ENCODE measurements at regions not wholly inside any gene's neighbourhood (a gene's known extent, or its start where the extent isn't known, plus 50 kb on each side); places are given as distances from the start of the nearest gene placed in this dataset.

GRCh38 chr4:131388277-131388676, 1760.8 kb upstream of the PCDH10 start:
- WGBS (ENCODE audit: insufficient coverage, low coverage, low lambda C conversion rate, missing lambda C conversion rate) = 0% methylated on average over 2 of the region's 2 CpGs
- intact Hi-C loops (cut with DNase I) = no loop called here
- ATAC-seq = no peak
- TF ChIP-seq POLR2A (IDR thresholded peaks at IDR 0.05) = no peak
- TF ChIP-seq CTCF (IDR thresholded peaks at IDR 0.05) = no peak
- no peak overlapping the region for H3K27ac ChIP-seq
- DNase-seq = no peak
- H3K4me3 ChIP-seq = no peak overlapping the region
- no peaks in the 10 kb centered on the region for H3K9me3 ChIP-seq
- H3K4me1 ChIP-seq = no peaks in the 10 kb centered on the region
- H3K27me3 ChIP-seq = no peaks in the 10 kb centered on the region
- no peaks in the 10 kb centered on the region for H3K36me3 ChIP-seq

GRCh38 chr4:131408102-131408501, 1741.0 kb upstream of the PCDH10 start:
- WGBS (ENCODE audit: insufficient coverage, low coverage, low lambda C conversion rate, missing lambda C conversion rate) = 41% methylated on average over 8 of the region's 8 CpGs
- intact Hi-C loops (cut with DNase I) = no loop called here
- TF ChIP-seq CTCF (IDR thresholded peaks at IDR 0.05) (no peak), POLR2A (IDR thresholded peaks at IDR 0.05) (no peak)
- no peaks in the 10 kb centered on the region for H3K36me3 ChIP-seq
- no peaks in the 10 kb centered on the region for H3K4me1 ChIP-seq
- no peak for DNase-seq
- H3K27me3 ChIP-seq = no peaks in the 10 kb centered on the region
- H3K4me3 ChIP-seq = no peak overlapping the region
- peaks cover 0 to 2% (median 0%) of the 10 kb centered on the region in 4 donors for H3K9me3 ChIP-seq
- ATAC-seq = no peak
- H3K27ac ChIP-seq = no peak overlapping the region

GRCh38 chr4:131411393-131411792, 1737.7 kb upstream of the PCDH10 start:
- no peak for DNase-seq
- Histone ChIP-seq H3K9me3 (peaks cover 0 to 2% (median 0%) of the 10 kb centered on the region in 4 donors), H3K4me3 (no peak overlapping the region), H3K27me3 (no peaks in the 10 kb centered on the region), H3K4me1 (no peaks in the 10 kb centered on the region), H3K27ac (no peak overlapping the region), H3K36me3 (no peaks in the 10 kb centered on the region)
- intact Hi-C loops (cut with DNase I) = no loop called here
- no peak for TF ChIP-seq CTCF (IDR thresholded peaks at IDR 0.05)
- 55% methylated on average over 1 of the region's 1 CpG for WGBS (ENCODE audit: insufficient coverage, low coverage, low lambda C conversion rate, missing lambda C conversion rate)
- no peak for ATAC-seq

- no peak for DNase-seq
- intact Hi-C loops (cut with DNase I) = no loop called here
- 41% methylated on average over 3 of the region's 3 CpGs for WGBS (ENCODE audit: insufficient coverage, low coverage, low lambda C conversion rate, missing lambda C conversion rate)
- no peaks in the 10 kb centered on the region for H3K4me1 ChIP-seq
- no peak for ATAC-seq
- H3K4me3 ChIP-seq = no peak overlapping the region
- H3K27ac ChIP-seq = no peak overlapping the region
- TF ChIP-seq CTCF (IDR thresholded peaks at IDR 0.05) = no peak
- no peak for TF ChIP-seq POLR2A (IDR thresholded peaks at IDR 0.05)
- H3K36me3 ChIP-seq = no peaks in the 10 kb centered on the region
- H3K27me3 ChIP-seq = no peaks in the 10 kb centered on the region
- H3K9me3 ChIP-seq = no peaks in the 10 kb centered on the region
Observed at GRCh38 chr4:131419147-131419546, 1729.9 kb upstream of the PCDH10 start.

Measured in right lobe of liver (tissue), 6 donors.